ENCODE measurements at regions not wholly inside any gene's neighbourhood (a gene's known extent, or its start where the extent isn't known, plus 50 kb on each side); places are given as distances from the start of the nearest gene placed in this dataset.

GRCh38 chr9:129231022-129231739 is 53.1 kb upstream of the IER5L start:
- no peak overlapping the region for H2AFZ ChIP-seq (ENCODE audit: low read depth)
- H3K79me2 ChIP-seq (ENCODE audit: insufficient read depth, low read depth): no peaks in the 10 kb centered on the region
- H3K27me3 ChIP-seq (ENCODE audit: insufficient read depth, low read depth): no peaks in the 10 kb centered on the region
- TF ChIP-seq CTCF (conservative IDR thresholded peaks at IDR 0.05; ENCODE audit: low read depth, low read length): no peak
- H3K4me1 ChIP-seq (ENCODE audit: low read depth, poor library complexity, severe bottlenecking): peaks cover 7% of the 10 kb centered on the region
- no peak overlapping the region for H3K4me2 ChIP-seq
- H3K36me3 ChIP-seq (ENCODE audit: insufficient read depth): no peaks in the 10 kb centered on the region
- H4K20me1 ChIP-seq (ENCODE audit: insufficient read depth): no peaks in the 10 kb centered on the region
- no peak overlapping the region for H3K4me3 ChIP-seq (IDR thresholded peaks at IDR 0.05; ENCODE audit: insufficient read depth, low read depth, low read length)
- no peak overlapping the region for H3K27ac ChIP-seq
- H3K9ac ChIP-seq: no peak overlapping the region

- Histone ChIP-seq H3K9ac (no peak overlapping the region), H3K27me3 (ENCODE audit: insufficient read depth, low read depth) (no peaks in the 10 kb centered on the region), H3K36me3 (ENCODE audit: insufficient read depth) (no peaks in the 10 kb centered on the region), H4K20me1 (ENCODE audit: insufficient read depth) (no peaks in the 10 kb centered on the region), H3K4me3 (IDR thresholded peaks at IDR 0.05; ENCODE audit: insufficient read depth, low read depth, low read length) (no peak overlapping the region), H2AFZ (ENCODE audit: low read depth) (no peak overlapping the region), H3K79me2 (ENCODE audit: insufficient read depth, low read depth) (no peaks in the 10 kb centered on the region), H3K4me1 (ENCODE audit: low read depth, poor library complexity, severe bottlenecking) (no peaks in the 10 kb centered on the region), H3K4me2 (no peak overlapping the region), H3K27ac (no peak overlapping the region)
- no peak for TF ChIP-seq CTCF (conservative IDR thresholded peaks at IDR 0.05; ENCODE audit: low read depth, low read length)
These were observed 52.2 kb upstream of the IER5L start for GRCh38 chr9:129230302-129230701.
